ENCODE measurements at regions not wholly inside any gene's neighbourhood (a gene's known extent, or its start where the extent isn't known, plus 50 kb on each side); places are given as distances from the start of the nearest gene placed in this dataset.

DNA sequence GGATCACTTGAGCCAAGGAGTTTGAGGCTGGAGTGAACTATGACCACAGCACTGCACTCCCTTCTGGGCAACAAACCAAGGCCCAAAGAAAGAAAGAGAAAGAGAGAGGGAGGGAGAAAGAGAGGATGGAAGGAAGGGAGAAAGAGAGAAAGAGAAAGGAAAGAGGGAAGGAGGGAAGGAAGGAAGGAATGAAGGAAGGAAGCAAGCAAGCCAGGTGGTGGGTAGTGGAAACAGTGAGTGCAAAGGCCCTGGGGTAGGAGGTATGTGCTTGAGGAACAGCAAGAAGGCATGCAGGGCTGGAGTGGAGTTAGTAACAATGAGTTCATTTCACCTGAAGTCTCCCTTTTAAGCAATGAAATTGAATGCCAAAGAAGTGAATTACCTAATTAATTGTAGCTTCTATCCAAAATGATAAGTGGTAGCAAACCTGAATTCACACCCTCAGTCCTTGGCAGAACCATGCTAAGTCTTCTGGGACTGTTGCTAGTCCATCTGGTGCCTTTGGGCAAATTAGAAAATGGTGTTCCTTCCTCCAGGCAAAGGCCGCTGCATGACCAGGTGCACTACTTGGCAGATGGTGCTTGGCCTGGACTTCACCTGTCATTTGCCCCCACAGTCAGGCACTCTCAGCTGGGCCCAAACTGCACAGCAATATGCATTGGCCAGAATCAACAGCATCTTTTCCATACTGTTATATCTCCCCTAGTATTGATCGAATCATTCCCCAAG lies 67.4 kb upstream of the MPP7 start:
- TF ChIP-seq ARNTL (CRISPR knock-in tag; IDR thresholded peaks at IDR 0.05; ENCODE audit: borderline replicate concordance, low read depth) (no peak), ZC3H10 (CRISPR knock-in tag; IDR thresholded peaks at IDR 0.05) (no peak), ISL1 (CRISPR knock-in tag; IDR thresholded peaks at IDR 0.05) (no peak), PPARA (CRISPR knock-in tag; IDR thresholded peaks at IDR 0.05; ENCODE audit: borderline replicate concordance) (no peak), RARB (CRISPR knock-in tag; IDR thresholded peaks at IDR 0.05) (no peak), PATZ1 (CRISPR knock-in tag; IDR thresholded peaks at IDR 0.05; ENCODE audit: borderline replicate concordance) (no peak), ZFP3 (CRISPR knock-in tag; IDR thresholded peaks at IDR 0.05) (no peak)
